Stimulated activated CD8-positive, alpha-beta memory T cell treated with anti-CD3 and anti-CD28 coated beads, Interleukin-4, amount 100 ng/mL, for 24 hours (primary cell): ENCODE measurements at regions not wholly inside any gene's neighbourhood (a gene's known extent, or its start where the extent isn't known, plus 50 kb on each side); places are given as distances from the start of the nearest gene placed in this dataset.

Source experiments
- DNase-seq: peaks from one replicate; pipeline ENCODE4 v3.0.0-alpha.2; 2020; ENCODE audit warnings: low read depth

- no peak for DNase-seq
Measured at GRCh38 chr5:110362261-110362660, 364.2 kb downstream of the TMEM232 start.

GRCh38 chr5:110366716-110367115 lies 359.8 kb downstream of the TMEM232 start:
- no peak for DNase-seq
